Uterus (tissue), 2 donors: ENCODE measurements at regions not wholly inside any gene's neighbourhood (a gene's known extent, or its start where the extent isn't known, plus 50 kb on each side); places are given as distances from the start of the nearest gene placed in this dataset.

ENCODE experiments used
- CTCF ChIP-seq, 4 experiments: fragments of 200-600 bp in 2 of 4; fragments of 450-650 bp in 2 of 4; sonication (generic) in 2 of 4; IDR thresholded peaks; one replicate each; pipeline ENCODE4 v1.5.1; 2016 to 2019; ENCODE audit warnings: antibody characterized with exemption in 4 of 4, mild to moderate bottlenecking in 2 of 4, moderate library complexity in 1 of 4
- POLR2A ChIP-seq, 2 donors: fragments of 450-650 bp; IDR thresholded peaks; one replicate each; pipeline ENCODE4 v1.6.1; 2016; ENCODE audit warnings: antibody characterized with exemption in 2 of 2, mild to moderate bottlenecking in 1 of 2, moderate library complexity in 1 of 2

GRCh38 chr12:58711974-58712373 is 208.3 kb downstream of the LRIG3 start:
- TF ChIP-seq CTCF (IDR thresholded peaks at IDR 0.05) (no peak), POLR2A (IDR thresholded peaks at IDR 0.05) (no peak)
